Stimulated activated CD8-positive, alpha-beta memory T cell treated with anti-CD3 and anti-CD28 coated beads, Interleukin-12 subunit alpha, Interleukin-12 subunit beta, amount 100 ng/mL, for 1 hour (primary cell): ENCODE measurements at regions not wholly inside any gene's neighbourhood (a gene's known extent, or its start where the extent isn't known, plus 50 kb on each side); places are given as distances from the start of the nearest gene placed in this dataset.
"Not testable (repeated sequence)": the region's sequence is repeated elsewhere in the genome, so short reads cannot be mapped to it uniquely, and the experiment has no call there.

Source experiments
- DNase-seq: peaks from one replicate; pipeline ENCODE4 v3.0.0-alpha.2; 2020; ENCODE audit warnings: low read depth

GRCh38 chr4:66275411-66276038, 605.2 kb upstream of the EPHA5 start:
- DNase-seq: no peak

DNA sequence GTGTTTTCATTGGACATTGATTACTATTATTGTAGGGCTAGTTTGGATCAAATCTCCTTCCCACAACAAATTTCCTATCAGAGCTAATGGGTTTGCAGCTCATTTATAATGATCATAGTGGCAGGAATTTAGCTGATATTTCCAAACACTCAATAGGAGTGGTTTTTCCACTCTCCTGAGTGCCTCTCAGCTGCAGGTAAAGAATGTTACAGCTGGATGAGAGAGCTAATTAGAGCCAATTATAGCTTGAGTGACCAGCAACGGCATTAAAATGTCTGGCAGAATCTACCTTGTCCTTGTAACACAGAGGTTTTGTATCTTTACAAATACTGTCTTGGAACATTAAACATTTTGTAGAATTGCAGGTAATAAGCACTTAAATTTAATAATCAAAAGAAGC, 602.8 kb upstream of the EPHA5 start:
- no peak for DNase-seq

GRCh38 chr4:66270356-66270755, 600.1 kb upstream of the EPHA5 start:
- DNase-seq: not testable (repeated sequence)

GRCh38 chr4:66266554-66266953, 596.3 kb upstream of the EPHA5 start:
- not testable (repeated sequence) for DNase-seq

GRCh38 chr4:66266035-66266434, 595.7 kb upstream of the EPHA5 start:
- DNase-seq: no peak

- no peak for DNase-seq
Observed at GRCh38 chr4:66252291-66252690, 582.0 kb upstream of the EPHA5 start.

DNA sequence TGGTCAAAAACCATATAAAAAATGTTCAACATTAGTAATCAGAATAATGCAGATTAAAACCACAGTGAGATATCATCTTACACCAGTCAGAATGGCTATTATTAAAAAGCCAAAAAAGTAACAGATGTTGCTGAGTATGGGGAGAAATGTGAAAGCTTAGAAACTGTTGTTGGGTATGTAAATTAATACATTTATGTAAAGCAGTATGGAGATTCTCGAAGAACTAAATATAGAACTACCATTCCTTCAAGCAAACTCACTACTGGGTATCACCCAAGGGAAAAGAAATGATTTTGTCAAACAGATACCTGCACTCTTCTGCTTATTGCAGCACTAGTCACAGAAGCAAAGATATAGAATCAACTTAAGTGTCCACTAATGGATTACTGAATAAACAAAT, 576.4 kb upstream of the EPHA5 start:
- DNase-seq: no peak

DNA sequence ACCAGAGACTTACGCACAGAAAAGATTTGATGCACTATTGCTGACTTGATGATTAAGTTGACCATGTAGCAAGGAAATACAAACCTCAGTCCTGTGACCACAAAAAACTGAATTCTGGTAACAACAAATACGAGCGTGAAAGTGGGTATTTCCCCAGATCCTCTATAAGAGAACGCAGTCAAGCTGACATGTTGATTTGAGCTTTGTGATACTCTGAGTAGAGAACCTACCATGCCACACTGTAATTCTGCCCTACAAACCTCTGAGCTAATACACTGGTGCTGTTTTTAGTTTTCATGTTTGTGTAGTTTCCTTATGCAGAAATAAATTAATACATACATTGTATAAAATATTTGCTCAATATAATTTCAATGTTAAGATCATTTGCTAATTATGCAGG, 565.6 kb upstream of the EPHA5 start:
- DNase-seq: no peak

- DNase-seq: no peak
Observed at GRCh38 chr4:66229885-66230284, 559.6 kb upstream of the EPHA5 start.

GRCh38 chr4:66225539-66225938, 555.2 kb upstream of the EPHA5 start:
- no peak for DNase-seq

DNA sequence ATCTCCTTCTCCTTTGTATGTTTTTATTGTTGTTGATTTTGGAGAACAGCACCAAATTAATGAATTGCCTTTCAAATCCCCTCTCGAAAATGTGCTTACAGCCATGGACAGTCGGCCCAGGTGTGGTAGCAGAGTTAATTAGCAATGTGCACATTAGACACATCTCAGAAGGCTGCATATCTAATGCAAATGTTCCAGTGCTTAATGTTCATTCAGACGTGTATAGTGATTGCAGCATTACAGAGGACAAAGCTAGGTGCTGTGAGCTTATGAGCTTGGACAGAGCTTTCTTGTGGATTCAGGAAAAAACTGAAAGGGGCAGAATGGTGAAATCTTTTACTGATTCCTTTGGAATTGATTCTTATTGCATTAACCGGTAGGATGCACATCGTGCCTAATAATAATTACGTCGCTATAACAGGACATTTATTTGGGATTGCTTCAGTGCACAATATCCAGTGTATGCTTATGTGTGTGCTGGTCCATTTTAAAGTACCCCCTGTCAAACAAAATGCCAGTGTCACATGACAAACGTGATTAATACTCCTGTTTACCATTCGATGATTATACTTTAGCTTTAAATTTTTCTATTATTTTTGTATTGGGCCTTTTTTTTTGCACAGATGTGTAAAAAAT, 552.9 kb upstream of the EPHA5 start:
- no peak for DNase-seq

DNA sequence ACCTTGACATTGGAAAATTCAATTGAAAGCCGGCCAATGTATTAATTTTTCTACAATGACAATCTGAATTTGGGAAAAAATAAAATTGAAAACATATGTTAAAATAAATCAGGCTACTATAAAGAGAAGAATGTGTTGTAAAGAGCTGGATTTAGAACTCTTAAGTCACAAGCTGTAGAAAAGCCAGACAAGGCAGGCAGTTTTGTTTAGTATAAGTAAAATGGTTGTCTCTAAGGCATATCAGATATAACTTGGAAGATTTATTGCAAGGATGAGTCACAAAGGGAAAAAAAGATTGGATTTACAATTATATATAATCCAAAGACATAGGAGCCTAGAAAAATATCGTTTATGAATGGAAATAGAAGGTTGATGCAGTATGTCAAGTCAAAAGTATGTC, 549.1 kb upstream of the EPHA5 start:
- no peak for DNase-seq

DNA sequence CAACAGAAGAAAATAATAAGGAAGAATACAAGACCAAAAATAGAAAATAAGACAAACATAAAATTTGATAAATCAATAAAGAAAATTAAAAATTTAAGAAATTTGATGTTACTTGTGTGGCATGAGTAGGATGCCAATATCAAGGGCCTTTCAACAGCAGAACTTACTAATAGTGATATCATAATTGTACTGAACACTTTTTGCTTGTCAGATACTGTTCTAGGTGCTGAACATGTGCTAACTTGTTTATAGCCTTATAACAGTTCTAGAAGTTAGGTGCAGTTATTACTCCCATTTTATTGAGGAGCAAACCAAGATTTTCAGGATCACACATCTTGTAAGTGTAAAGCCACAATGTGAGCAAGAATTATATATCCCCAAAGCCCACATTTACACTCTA, 546.0 kb upstream of the EPHA5 start:
- no peak for DNase-seq

DNA sequence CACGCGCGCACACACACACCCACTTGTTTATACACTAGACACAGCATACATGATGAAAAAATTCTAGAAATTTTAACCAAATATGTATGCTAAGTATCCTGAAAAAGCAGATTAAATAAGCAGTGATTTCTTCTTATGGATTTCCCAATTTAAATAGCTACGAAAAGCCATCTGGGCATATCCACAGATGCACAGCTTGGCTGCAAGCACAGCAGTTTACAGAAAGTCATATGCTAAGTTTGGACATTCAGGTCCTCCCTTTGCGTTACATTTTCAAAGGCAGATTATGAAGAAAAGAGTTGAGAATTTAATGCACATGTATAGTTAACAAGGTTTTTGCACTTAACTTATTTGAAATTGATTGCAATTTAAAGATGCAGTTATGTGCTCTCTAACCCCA, 542.2 kb upstream of the EPHA5 start:
- no peak for DNase-seq

DNA sequence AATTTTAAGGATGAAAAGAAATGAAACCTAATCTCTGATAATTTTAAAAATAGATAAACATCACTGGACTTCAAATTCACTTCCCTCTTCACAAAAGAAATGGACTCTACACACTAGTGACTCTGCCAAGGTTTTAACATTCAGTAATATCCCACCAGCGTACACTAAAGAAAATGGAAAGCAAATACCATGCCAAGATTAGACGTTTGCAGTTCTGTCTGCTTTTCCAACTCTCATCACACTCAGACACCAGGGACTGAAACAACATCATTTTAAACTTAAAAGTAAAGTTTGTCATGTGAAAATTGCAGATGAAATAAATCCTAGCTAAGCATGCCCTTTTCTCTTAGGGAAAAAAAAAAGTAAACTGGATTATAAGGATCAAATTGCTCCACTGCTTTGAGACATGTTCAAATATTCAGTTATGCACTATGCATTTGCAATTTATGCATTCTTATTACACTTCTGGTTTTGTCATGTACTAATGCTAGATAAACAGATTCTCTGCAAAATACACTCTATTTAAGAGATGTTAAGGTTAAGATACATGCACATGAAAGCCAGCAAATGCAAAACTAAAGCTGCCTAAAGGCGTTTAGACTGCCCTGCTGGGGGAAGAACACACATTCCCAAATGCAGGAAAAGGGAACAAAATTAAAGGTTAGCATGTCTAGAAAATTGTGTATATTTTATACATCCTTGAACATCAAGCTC, 534.4 kb upstream of the EPHA5 start:
- DNase-seq: no peak

DNA sequence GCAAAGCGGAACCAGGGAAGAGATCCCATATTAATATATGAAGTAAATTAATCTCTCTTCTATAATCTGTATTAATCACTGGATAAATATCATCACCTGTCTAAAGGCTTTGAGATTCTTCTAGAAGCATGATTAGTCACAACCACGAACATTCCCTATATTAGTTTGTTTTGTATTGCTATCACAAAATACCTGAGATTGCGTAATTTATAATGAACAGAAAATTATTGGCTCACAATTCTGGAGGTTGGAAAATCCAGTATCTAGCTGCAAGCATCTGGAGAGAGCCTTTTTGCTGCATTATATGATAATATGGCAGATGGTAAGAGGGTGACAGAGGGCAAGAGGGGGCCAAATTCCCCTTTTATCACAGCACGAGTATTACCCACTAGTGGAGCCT, 532.6 kb upstream of the EPHA5 start:
- no peak for DNase-seq

DNA sequence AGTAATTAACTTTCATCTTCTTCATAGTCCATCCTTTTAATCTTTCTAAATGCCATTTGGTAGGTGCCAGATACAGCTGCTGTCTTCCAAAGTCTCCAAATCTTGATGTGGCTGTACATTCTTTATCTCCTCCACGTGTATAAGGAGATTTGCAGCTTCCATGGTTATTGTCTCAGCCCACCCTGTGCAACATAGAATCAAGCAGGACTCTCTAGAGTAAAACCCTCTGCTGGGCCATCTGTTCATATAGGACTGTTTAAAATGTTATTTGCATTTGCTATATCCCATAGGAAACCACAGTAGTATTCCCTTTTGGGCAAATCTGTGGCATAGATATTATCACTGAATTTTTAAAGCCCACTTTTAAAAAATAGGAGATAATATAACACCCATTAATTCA, 527.2 kb upstream of the EPHA5 start:
- DNase-seq: no peak

GRCh38 chr4:66193487-66193886, 523.2 kb upstream of the EPHA5 start:
- no peak for DNase-seq

DNA sequence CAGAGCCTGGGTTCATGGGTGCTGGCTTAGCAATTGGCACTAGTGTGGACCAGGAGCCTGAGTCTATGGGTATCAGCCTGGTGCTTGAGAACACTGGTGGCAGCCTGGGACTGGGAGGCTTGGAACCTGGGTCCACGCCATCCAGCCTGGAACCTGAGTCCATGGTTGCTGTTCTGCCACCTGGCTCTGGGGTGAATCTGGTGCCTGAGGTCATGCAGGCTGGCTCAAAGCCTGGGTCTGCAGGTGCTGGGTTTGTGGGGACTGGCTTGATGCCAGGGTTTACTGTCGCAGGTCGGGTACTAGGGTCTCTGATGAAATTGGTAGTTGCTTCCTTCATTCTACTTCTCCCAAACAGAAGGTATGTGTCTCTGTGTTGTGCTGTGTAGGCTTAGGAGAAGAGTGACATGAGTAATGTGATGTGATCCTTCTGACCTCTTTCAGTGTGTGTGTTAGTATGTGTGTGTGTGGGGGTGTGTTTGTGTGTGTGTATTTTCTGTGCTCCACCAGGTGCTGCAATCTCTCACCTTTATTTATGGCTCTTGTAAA, 517.0 kb upstream of the EPHA5 start:
- no peak for DNase-seq

- no peak for DNase-seq
Observed at GRCh38 chr4:66186095-66186494, 515.8 kb upstream of the EPHA5 start.

- no peak for DNase-seq
Observed at GRCh38 chr4:66182636-66183035, 512.3 kb upstream of the EPHA5 start.

- DNase-seq: no peak
Observed at GRCh38 chr4:66178906-66179305, 508.6 kb upstream of the EPHA5 start.

GRCh38 chr4:66169341-66169740, 499.1 kb upstream of the EPHA5 start:
- DNase-seq: no peak
